HepG2 (cell line): ENCODE measurements at regions not wholly inside any gene's neighbourhood (a gene's known extent, or its start where the extent isn't known, plus 50 kb on each side); places are given as distances from the start of the nearest gene placed in this dataset.

Source experiments
- ATAC-seq: fragments of 200-7000 bp; cut with Tn5 transposase; 3 replicates; pipeline ENCODE4 v1.9.1; 2020; ENCODE audit warnings: mild to moderate bottlenecking, moderate library complexity
- BruUV-seq: library from RNA; stranded (reverse); fragments of 400-500 nt; replicated peaks from 2 replicates; lab custom pipeline; 2021; lab: Mats Ljungman, UMichigan
- CTCF ChIA-PET: fragments of 300-600 bp; formaldehyde crosslinking; extraction: SDS; loops from one replicate; lab custom pipeline; 2021; ENCODE audit warnings: low total read pairs, inconsistent platforms, low intra/inter-chr PET ratio; lab: Yijun Ruan, JAX
- POLR2A ChIA-PET: fragments of 350-600 bp; sonication (Branson Sonifier 250); formaldehyde crosslinking; loops from one replicate; lab custom pipeline; 2020; ENCODE audit warnings: antibody characterized with exemption, inconsistent platforms; lab: Yijun Ruan, JAX
- DNase-seq: peaks from one replicate; pipeline ENCODE4 v3.0.0-alpha.2; 2015; ENCODE audit warnings: low spot score
- FAIRE-seq: peaks from 3 replicates; lab custom pipeline; 2011; peaks lifted over from hg19 to GRCh38; lab: Jason Lieb, UNC
- H2AFZ ChIP-seq: one replicate; pipeline ENCODE4 v1.6.1; 2011; ENCODE audit warnings: low read length, inconsistent platforms
- H3K27ac ChIP-seq: fragments of 300-600 bp; 3 replicates; pipeline ENCODE4 v1.8.0; 2011; ENCODE audit warnings: mixed run types, mild to moderate bottlenecking, mixed read lengths, low read length, inconsistent platforms; ENCODE audit not compliant: insufficient read depth; ENCODE audit errors: extremely low read length
- H3K27me3 ChIP-seq, 2 experiments: fragments of 200-600 bp in 1 of 2; 2 replicates in 1 of 2; 3 replicates in 1 of 2; pipeline versions ENCODE4 v1.6.0 to v1.8.0; 2011; ENCODE audit warnings: low read length in 2 of 2, mild to moderate bottlenecking in 2 of 2, moderate library complexity in 2 of 2, inconsistent platforms in 1 of 2; ENCODE audit not compliant: insufficient read depth in 2 of 2, control insufficient read depth in 1 of 2
- H3K36me3 ChIP-seq, 2 experiments: fragments of 200-600 bp in 1 of 2; replicated peaks in 1 of 2; 2 replicates in 1 of 2; 3 replicates in 1 of 2; pipeline versions ENCODE4 v1.5.1 to v1.8.0; 2011; ENCODE audit warnings: low read length in 2 of 2, inconsistent platforms in 1 of 2; ENCODE audit not compliant: insufficient read depth in 2 of 2, control insufficient read depth in 1 of 2
- H3K4me1 ChIP-seq: 2 replicates; pipeline ENCODE4 v1.5.1; 2012; ENCODE audit warnings: low read length, inconsistent platforms; ENCODE audit not compliant: insufficient read depth
- H3K4me2 ChIP-seq: 2 replicates; pipeline ENCODE4 v1.6.0; 2011; ENCODE audit warnings: low read depth, low read length, inconsistent platforms
- H3K4me3 ChIP-seq, 3 experiments: fragments of 200-600 bp in 1 of 3; sonication (generic), shearing (Covaris generic) in 1 of 3; replicated peaks in 1 of 3; 2 replicates each; pipeline ENCODE4 v1.5.1; 2011 to 2016; ENCODE audit warnings: low read length in 3 of 3, inconsistent platforms in 2 of 3, low read depth in 2 of 3, mild to moderate bottlenecking in 2 of 3, control low read depth in 1 of 3, mixed read lengths in 1 of 3; ENCODE audit not compliant: insufficient read depth in 1 of 3
- H3K79me2 ChIP-seq: one replicate; pipeline ENCODE4 v1.6.1; 2011; ENCODE audit warnings: low read length, inconsistent platforms; ENCODE audit not compliant: insufficient read depth
- H3K9ac ChIP-seq: 2 replicates; pipeline ENCODE4 v1.6.0; 2011; ENCODE audit warnings: mild to moderate bottlenecking, low read depth, low read length, inconsistent platforms; ENCODE audit not compliant: insufficient read depth
- H3K9me3 ChIP-seq: 2 replicates; pipeline ENCODE4 v1.5.1; 2012; ENCODE audit warnings: mild to moderate bottlenecking, low read length
- H4K20me1 ChIP-seq: 2 replicates; pipeline ENCODE4 v1.6.0; 2011; ENCODE audit warnings: inconsistent platforms, mild to moderate bottlenecking, low read length, moderate library complexity; ENCODE audit not compliant: insufficient read depth
- HNF4A ChIP-seq: sonication (generic); formaldehyde crosslinking; IDR thresholded peaks from 2 replicates; pipeline ENCODE4 v1.4.0; 2020; ENCODE audit warnings: missing genetic modification reagents
- KDM5A ChIP-seq: fragments of 200-600 bp; sonication (generic); IDR thresholded peaks from 2 replicates; pipeline ENCODE4 v1.7.0; 2018; ENCODE audit warnings: antibody characterized with exemption, mild to moderate bottlenecking, low read length, borderline replicate concordance
- SMAD3 ChIP-seq: sonication (generic); formaldehyde crosslinking; IDR thresholded peaks from 2 replicates; pipeline ENCODE4 v1.4.0; 2020; ENCODE audit warnings: missing genetic modification reagents
- ZNF549 ChIP-seq: sonication (generic); formaldehyde crosslinking; IDR thresholded peaks from 2 replicates; pipeline ENCODE4 v1.5.0; 2020; ENCODE audit warnings: missing genetic modification reagents
- ZNF614 ChIP-seq: IDR thresholded peaks from 2 replicates; pipeline ENCODE4 v1.6.1; 2018; ENCODE audit warnings: missing biosample characterization, missing genetic modification reagents, inconsistent platforms, borderline replicate concordance
- whole genome bisulfite sequencing: methylation state at CpG from one replicate; pipeline ENCODE4 v1.1.6; 2017; ENCODE audit warnings: low lambda C conversion rate; 5-methylcytosine and 5-hydroxymethylcytosine counted together
- in situ Hi-C: cut with HindIII; loops from 2 replicates; pipeline ENCODE4 v1.10.0; 2017; ENCODE audit warnings: low pct_unique_long_range_greater_than_20kb; ENCODE audit not compliant: extremely low pct_ligation_motif_present
- intact Hi-C: fragments of 100-400 bp; cut with micrococcal nuclease; formaldehyde crosslinking; loops from one replicate; pipeline ENCODE4 v1.10.0; 2022; ENCODE audit not compliant: unreplicated experiment
- TF ChIP-seq, protein P1 (sequence below): sonication (generic); formaldehyde crosslinking; IDR thresholded peaks from 2 replicates; pipeline ENCODE4 v1.5.1; 2020; ENCODE audit warnings: missing genetic modification reagents, mild to moderate bottlenecking, borderline replicate concordance

DNA sequence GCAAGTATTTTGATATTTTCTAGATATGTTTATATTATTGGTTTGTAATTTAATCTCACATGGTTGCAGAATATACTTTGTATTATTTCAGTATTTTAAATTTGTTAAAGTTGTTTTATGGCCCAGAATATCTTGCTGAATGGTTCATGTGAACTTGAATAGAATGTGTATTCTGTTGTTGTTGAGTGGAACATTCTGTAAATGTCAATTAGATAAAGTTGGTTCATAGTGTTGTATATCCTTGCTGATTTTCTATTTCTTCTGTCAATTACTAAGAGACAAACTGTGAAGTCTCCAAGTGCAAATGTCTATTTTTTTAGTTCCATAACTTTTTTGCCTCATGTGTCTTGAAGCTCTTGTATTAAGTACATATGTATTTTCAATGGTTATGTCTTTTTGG lies 411.7 kb downstream of the NPIPA7 start:
- ATAC-seq = no peak
- no peaks in the 10 kb centered on the region for H4K20me1 ChIP-seq
- no TSS peak for BruUV-seq
- intact Hi-C loops (no loop called here), in situ Hi-C loops (no loop called here)
- ChIA-PET CTCF (no interaction called here), POLR2A (no interaction called here)
- no peaks in the 10 kb centered on the region for H3K27me3 ChIP-seq
- DNase-seq = no peak
- H3K27ac ChIP-seq = no peak overlapping the region
- no peak overlapping the region for H3K4me2 ChIP-seq
- H3K4me1 ChIP-seq = no peaks in the 10 kb centered on the region
- no peak overlapping the region for H3K9ac ChIP-seq
- no peaks in the 10 kb centered on the region for H3K36me3 ChIP-seq
- peaks cover 21% of the 10 kb centered on the region for H3K9me3 ChIP-seq
- H3K4me3 ChIP-seq = no peak overlapping the region
- no peaks in the 10 kb centered on the region for H3K79me2 ChIP-seq
- H2AFZ ChIP-seq = no peak overlapping the region
- TF ChIP-seq HNF4A (CRISPR knock-in tag) (no peak), ZNF549 (CRISPR knock-in tag) (no peak), ZNF614 (peak; percentile 99)
- TF ChIP-seq, protein P1, sequence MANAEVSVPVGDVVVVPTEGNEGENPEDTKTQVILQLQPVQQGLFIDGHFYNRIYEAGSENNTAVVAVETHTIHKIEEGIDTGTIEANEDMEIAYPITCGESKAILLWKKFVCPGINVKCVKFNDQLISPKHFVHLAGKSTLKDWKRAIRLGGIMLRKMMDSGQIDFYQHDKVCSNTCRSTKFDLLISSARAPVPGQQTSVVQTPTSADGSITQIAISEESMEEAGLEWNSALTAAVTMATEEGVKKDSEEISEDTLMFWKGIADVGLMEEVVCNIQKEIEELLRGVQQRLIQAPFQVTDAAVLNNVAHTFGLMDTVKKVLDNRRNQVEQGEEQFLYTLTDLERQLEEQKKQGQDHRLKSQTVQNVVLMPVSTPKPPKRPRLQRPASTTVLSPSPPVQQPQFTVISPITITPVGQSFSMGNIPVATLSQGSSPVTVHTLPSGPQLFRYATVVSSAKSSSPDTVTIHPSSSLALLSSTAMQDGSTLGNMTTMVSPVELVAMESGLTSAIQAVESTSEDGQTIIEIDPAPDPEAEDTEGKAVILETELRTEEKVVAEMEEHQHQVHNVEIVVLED (CRISPR knock-in tag) = no peak
- FAIRE-seq = no peak

DNA sequence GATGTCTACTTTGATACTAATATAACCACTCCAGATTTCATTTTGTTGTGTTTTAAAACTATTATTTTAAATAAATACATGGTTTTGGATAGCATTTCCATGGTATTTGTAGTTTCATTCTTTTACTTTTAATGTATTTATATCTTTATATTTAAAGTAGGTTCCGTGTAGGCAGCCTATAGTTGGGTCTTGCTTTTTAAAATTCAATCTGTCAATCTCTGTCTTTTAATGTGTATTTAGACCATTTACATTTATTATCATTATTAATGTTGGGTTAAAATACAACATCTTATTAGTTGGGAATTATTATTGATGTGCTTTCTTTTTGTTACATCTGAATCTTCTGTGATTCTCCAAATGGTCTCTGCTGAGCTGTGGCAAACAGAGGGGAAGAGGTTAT lies 412.1 kb downstream of the NPIPA7 start:
- WGBS = 0% methylated on average over 1 of the region's 1 CpG
- no TSS peak for BruUV-seq
- in situ Hi-C loops = no loop called here

More for the DNA sequence above, 412.1 kb downstream of the NPIPA7 start:
- H3K4me1 ChIP-seq = no peaks in the 10 kb centered on the region
- FAIRE-seq (no peak), ATAC-seq (no peak), DNase-seq (no peak)
- CTCF ChIA-PET = no interaction called here
- no peaks in the 10 kb centered on the region for H3K27me3 ChIP-seq
- H3K79me2 ChIP-seq = no peaks in the 10 kb centered on the region
- intact Hi-C loops = no loop called here
- H4K20me1 ChIP-seq = no peaks in the 10 kb centered on the region
- TF ChIP-seq SMAD3 (CRISPR knock-in tag) (no peak), KDM5A (0 out of 2 replicates have a peak, but pooled peaks have one; percentile 30)
- no peak overlapping the region for H3K27ac ChIP-seq
- H3K9me3 ChIP-seq = peaks cover 21% of the 10 kb centered on the region
- no peak overlapping the region for H2AFZ ChIP-seq
- H3K36me3 ChIP-seq = no peaks in the 10 kb centered on the region
- H3K4me3 ChIP-seq = no peak overlapping the region
- POLR2A ChIA-PET = no interaction called here
- no peak overlapping the region for H3K4me2 ChIP-seq
- no peak overlapping the region for H3K9ac ChIP-seq
